Activated B cell treated with CpG ODN at 0.5 μM for 24 hours (primary cell): ENCODE measurements at regions not wholly inside any gene's neighbourhood (a gene's known extent, or its start where the extent isn't known, plus 50 kb on each side); places are given as distances from the start of the nearest gene placed in this dataset.

ENCODE experiments used
- ATAC-seq: fragments of 200-7000 bp; cut with Tn5 transposase; one replicate; pipeline ENCODE4 v1.10.0; 2021; ENCODE audit warnings: low read depth, mild to moderate bottlenecking, moderate library complexity
- CTCF ChIA-PET: fragments of 350-600 bp; sonication (Branson Sonifier 250); formaldehyde crosslinking; loops from one replicate; lab custom pipeline; 2021; ENCODE audit warnings: antibody characterized with exemption; lab: Charles Lee
- POLR2A ChIA-PET: fragments of 350-600 bp; sonication (Branson Sonifier 250); formaldehyde crosslinking; loops from one replicate; lab custom pipeline; 2021; ENCODE audit warnings: antibody characterized with exemption; lab: Charles Lee
- DNase-seq: peaks from one replicate; pipeline ENCODE4 v3.0.0; 2022
- H3K27ac Mint-ChIP-seq: one replicate; pipeline ENCODE4 v1.8.0; 2020; ENCODE audit warnings: mixed read lengths
- H3K27me3 Mint-ChIP-seq: one replicate; pipeline ENCODE4 v1.8.0; 2021; ENCODE audit warnings: mixed read lengths
- H3K36me3 Mint-ChIP-seq: one replicate; pipeline ENCODE4 v1.8.0; 2021; ENCODE audit warnings: low read depth, mixed read lengths
- H3K4me1 Mint-ChIP-seq: one replicate; pipeline ENCODE4 v1.8.0; 2021; ENCODE audit warnings: mixed read lengths
- H3K4me3 Mint-ChIP-seq: one replicate; pipeline ENCODE4 v1.8.0; 2020; ENCODE audit warnings: mild to moderate bottlenecking, mixed read lengths
- H3K9me3 Mint-ChIP-seq: one replicate; pipeline ENCODE4 v1.8.0; 2020; ENCODE audit warnings: mixed read lengths
- CTCF ChIP-seq: fragments of 200-600 bp; IDR thresholded peaks from one replicate; pipeline ENCODE4 v1.8.0; 2022; ENCODE audit warnings: antibody characterized with exemption, mild to moderate bottlenecking
- intact Hi-C: fragments of 100-400 bp; cut with micrococcal nuclease; formaldehyde crosslinking; loops from one replicate; pipeline ENCODE4 v1.15.1; 2024

GRCh38 chr2:239748811-239749210 is 276.3 kb downstream of the NDUFA10 start:
- DNase-seq (no peak), ATAC-seq (no peak)
- TF ChIP-seq CTCF: no peak
- Mint-ChIP-seq H3K9me3 (no peaks in the 10 kb centered on the region), H3K27me3 (no peaks in the 10 kb centered on the region), H3K36me3 (no peaks in the 10 kb centered on the region), H3K27ac (no peak overlapping the region), H3K4me3 (no peak overlapping the region), H3K4me1 (peaks cover 4% of the 10 kb centered on the region)
- ChIA-PET CTCF (no interaction called here), POLR2A (no interaction called here)
- intact Hi-C loops: no loop called here

- no peak overlapping the region for H3K27ac Mint-ChIP-seq
- peaks cover 4% of the 10 kb centered on the region for H3K4me1 Mint-ChIP-seq
- DNase-seq (no peak), ATAC-seq (no peak)
- ChIA-PET CTCF (no interaction called here), POLR2A (no interaction called here)
- H3K27me3 Mint-ChIP-seq: no peaks in the 10 kb centered on the region
- no peak for TF ChIP-seq CTCF
- no peak overlapping the region for H3K4me3 Mint-ChIP-seq
- H3K9me3 Mint-ChIP-seq: no peaks in the 10 kb centered on the region
- no peaks in the 10 kb centered on the region for H3K36me3 Mint-ChIP-seq
- intact Hi-C loops: no loop called here
Measured at GRCh38 chr2:239747771-239748170, 277.4 kb downstream of the NDUFA10 start.

- TF ChIP-seq CTCF: no peak
- no peak for ATAC-seq
- Mint-ChIP-seq H3K4me1 (peaks cover 4% of the 10 kb centered on the region), H3K36me3 (no peaks in the 10 kb centered on the region), H3K27me3 (no peaks in the 10 kb centered on the region), H3K4me3 (no peak overlapping the region), H3K9me3 (no peaks in the 10 kb centered on the region), H3K27ac (no peak overlapping the region)
- DNase-seq: no peak
- ChIA-PET CTCF (no interaction called here), POLR2A (no interaction called here)
- intact Hi-C loops: no loop called here
Measured at GRCh38 chr2:239747274-239747673, 277.9 kb downstream of the NDUFA10 start.

- Mint-ChIP-seq H3K4me1 (peaks cover 4% of the 10 kb centered on the region), H3K27me3 (no peaks in the 10 kb centered on the region), H3K36me3 (no peaks in the 10 kb centered on the region), H3K9me3 (no peaks in the 10 kb centered on the region), H3K4me3 (no peak overlapping the region), H3K27ac (no peak overlapping the region)
- TF ChIP-seq CTCF: no peak
- no peak for DNase-seq
- ATAC-seq: no peak
- POLR2A ChIA-PET: no interaction called here
- intact Hi-C loops: no loop called here
- CTCF ChIA-PET: no interaction called here
Measured at GRCh38 chr2:239746559-239747246, 278.4 kb downstream of the NDUFA10 start.

- H3K9me3 Mint-ChIP-seq: no peaks in the 10 kb centered on the region
- no peak overlapping the region for H3K27ac Mint-ChIP-seq
- POLR2A ChIA-PET: interaction anchor here (0.5 kb wide), 1 partner anchor 186 kb away, joined by 3 read pairs; no protein-coding TSS in a partner anchor
- intact Hi-C loops: no loop called here
- H3K4me1 Mint-ChIP-seq: no peaks in the 10 kb centered on the region
- CTCF ChIA-PET: no interaction called here
- ATAC-seq (no peak), DNase-seq (no peak)
- no peaks in the 10 kb centered on the region for H3K36me3 Mint-ChIP-seq
- no peak for TF ChIP-seq CTCF
- no peak overlapping the region for H3K4me3 Mint-ChIP-seq
- H3K27me3 Mint-ChIP-seq: no peaks in the 10 kb centered on the region
Measured at GRCh38 chr2:239745386-239746227, 279.5 kb downstream of the NDUFA10 start.
